ENCODE measurements at regions not wholly inside any gene's neighbourhood (a gene's known extent, or its start where the extent isn't known, plus 50 kb on each side); places are given as distances from the start of the nearest gene placed in this dataset.

DNA sequence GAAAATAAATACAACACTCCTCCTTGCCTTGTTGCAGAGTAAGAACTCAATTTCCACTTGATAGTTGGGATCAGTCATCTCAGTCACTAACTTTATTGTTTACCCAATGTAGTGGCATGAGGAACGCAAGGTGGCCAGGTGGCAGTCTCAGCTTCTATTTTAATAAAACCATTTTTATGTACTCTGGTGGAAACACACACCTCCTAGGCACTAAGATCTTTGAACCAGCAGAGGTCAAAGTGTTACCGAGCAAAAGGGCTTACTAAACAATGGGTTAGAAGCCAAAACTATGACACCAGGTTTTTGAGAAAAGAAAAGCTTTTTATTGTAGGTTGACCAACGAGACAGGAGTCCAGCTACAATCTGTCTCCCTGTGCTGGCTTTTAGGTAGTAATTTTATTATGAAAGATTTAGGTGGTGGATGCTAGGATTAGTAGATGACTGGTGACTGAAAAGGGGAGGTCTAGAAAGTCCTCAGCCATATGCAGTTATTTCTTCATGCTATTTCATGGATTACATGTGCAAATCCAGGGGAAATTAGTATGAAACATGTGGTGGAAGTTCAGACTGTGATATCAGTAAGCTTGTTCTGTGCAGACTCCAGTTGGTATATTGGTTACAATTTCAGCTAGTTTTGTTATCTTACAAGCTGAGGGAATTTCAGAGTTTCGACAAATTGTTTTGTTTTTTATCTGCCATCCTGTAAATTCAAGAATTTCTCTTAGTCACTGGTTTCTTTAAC is 122.3 kb downstream of the PCTP start:
- Mint-ChIP-seq H3K27me3 (peaks cover 0 to 22% (median 5%) of the 10 kb centered on the region in 3 donors), H3K4me1 (no peaks in the 10 kb centered on the region), H3K9me3 (peaks cover 0 to 22% (median 2%) of the 10 kb centered on the region in 7 donors), H3K27ac (peak overlapping the region in 1 of 6 donors; percentile 3), H3K4me3 (no peak overlapping the region), H3K36me3 (no peaks in the 10 kb centered on the region)
- ATAC-seq (ENCODE audit: low read depth in 2 of 2) (no peak), DNase-seq (no peak)

DNA sequence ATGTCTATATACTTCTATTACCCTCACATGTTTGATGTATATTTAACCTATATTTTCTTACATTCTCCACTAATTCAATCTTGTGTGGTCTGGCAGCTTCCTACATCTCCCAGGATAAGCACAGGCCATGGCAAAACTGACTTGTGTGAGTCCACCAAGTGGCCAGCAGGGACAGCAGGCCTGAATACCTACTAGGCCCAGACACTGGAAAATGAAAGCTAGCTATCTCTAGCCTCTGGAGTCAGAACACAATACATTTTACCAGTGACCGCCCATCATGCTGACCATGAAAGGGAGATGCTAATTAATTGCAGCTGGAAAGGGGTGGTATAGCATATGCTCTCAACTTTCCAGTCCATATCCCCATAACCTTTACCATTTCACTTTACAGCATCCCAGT is 132.3 kb downstream of the PCTP start:
- Mint-ChIP-seq H3K4me3 (no peak overlapping the region), H3K9me3 (peaks cover 0 to 1% (median 0%) of the 10 kb centered on the region in 7 donors), H3K27me3 (peaks cover 0 to 8% (median 2%) of the 10 kb centered on the region in 3 donors), H3K27ac (no peak overlapping the region), H3K36me3 (no peaks in the 10 kb centered on the region), H3K4me1 (no peaks in the 10 kb centered on the region)
- DNase-seq: no peak
- ATAC-seq (ENCODE audit: low read depth in 2 of 2): no peak

- peaks cover 0 to 14% (median 7%) of the 10 kb centered on the region in 3 donors for H3K27me3 Mint-ChIP-seq
- peaks cover 0 to 10% (median 0%) of the 10 kb centered on the region in 7 donors for H3K9me3 Mint-ChIP-seq
- ATAC-seq (ENCODE audit: low read depth in 2 of 2): no peak
- no peaks in the 10 kb centered on the region for H3K36me3 Mint-ChIP-seq
- no peak for DNase-seq
- H3K4me3 Mint-ChIP-seq: no peak overlapping the region
- no peak overlapping the region for H3K27ac Mint-ChIP-seq
- H3K4me1 Mint-ChIP-seq: no peaks in the 10 kb centered on the region
Measured at GRCh38 chr17:55887531-55887930, 136.7 kb downstream of the PCTP start.

DNA sequence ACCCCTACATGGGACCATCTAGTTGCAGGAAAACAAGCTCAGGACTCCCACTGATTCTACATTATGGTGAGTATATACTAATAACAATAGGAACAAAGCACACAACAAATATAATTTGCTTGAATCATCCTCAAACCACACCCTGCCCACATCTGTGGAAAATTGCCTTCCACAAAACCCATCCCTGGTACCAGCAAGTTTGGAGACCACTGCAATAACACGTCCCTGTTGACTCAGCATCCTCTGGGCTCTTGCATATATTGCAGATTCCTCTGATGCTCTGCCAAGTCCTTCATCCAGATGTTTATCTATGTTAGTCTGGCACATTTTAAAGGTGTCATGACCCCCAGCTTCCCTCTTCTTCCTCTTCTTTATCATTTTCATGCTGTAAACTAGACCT is 138.4 kb downstream of the PCTP start:
- H3K4me3 Mint-ChIP-seq: no peak overlapping the region
- peaks cover 0 to 10% (median 3%) of the 10 kb centered on the region in 7 donors for H3K9me3 Mint-ChIP-seq
- H3K4me1 Mint-ChIP-seq: no peaks in the 10 kb centered on the region
- H3K27me3 Mint-ChIP-seq: peaks cover 5 to 14% (median 7%) of the 10 kb centered on the region in 3 donors
- DNase-seq (no peak), ATAC-seq (ENCODE audit: low read depth in 2 of 2) (no peak)
- no peaks in the 10 kb centered on the region for H3K36me3 Mint-ChIP-seq
- H3K27ac Mint-ChIP-seq: no peak overlapping the region

DNA sequence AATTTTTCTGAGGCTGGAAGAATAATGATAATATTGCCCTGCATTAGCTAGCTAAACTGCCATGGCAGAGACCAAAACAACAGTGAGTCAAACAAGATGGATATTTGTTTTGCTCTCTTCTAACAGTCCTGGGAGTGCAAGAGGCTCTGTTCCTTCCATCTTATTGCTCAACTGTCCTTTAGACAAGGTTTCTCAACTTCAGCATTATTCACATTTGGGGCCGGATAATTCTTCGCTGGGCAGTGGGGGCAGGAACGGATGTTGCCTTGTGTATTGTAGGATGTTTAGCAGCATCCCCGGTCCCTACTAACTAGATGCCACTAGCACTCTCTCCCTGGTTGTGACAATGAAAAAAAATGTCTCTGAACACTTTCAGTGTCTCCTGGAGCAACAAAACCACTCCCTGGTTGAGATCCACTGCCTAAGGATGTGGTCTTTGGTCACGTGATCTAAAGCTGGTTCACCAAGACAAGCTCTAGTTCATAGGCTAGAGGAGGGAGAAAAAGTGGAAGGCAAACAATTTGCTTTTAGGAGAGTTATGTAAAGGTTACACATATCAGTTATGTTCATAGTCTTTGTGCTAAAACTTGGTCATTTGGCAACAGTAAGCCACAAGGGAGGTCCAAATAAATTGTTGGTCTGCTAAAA is 144.4 kb downstream of the PCTP start:
- peaks cover 0 to 5% (median 4%) of the 10 kb centered on the region in 7 donors for H3K9me3 Mint-ChIP-seq
- no peak for DNase-seq
- H3K36me3 Mint-ChIP-seq: no peaks in the 10 kb centered on the region
- H3K4me3 Mint-ChIP-seq: no peak overlapping the region
- H3K27me3 Mint-ChIP-seq: peaks cover 5 to 9% (median 7%) of the 10 kb centered on the region in 3 donors
- H3K4me1 Mint-ChIP-seq: no peaks in the 10 kb centered on the region
- no peak overlapping the region for H3K27ac Mint-ChIP-seq
- ATAC-seq (ENCODE audit: low read depth in 2 of 2): no peak

- no peaks in the 10 kb centered on the region for H3K36me3 Mint-ChIP-seq
- no peak overlapping the region for H3K4me3 Mint-ChIP-seq
- H3K27me3 Mint-ChIP-seq: peaks cover 0 to 5% (median 0%) of the 10 kb centered on the region in 3 donors
Measured at GRCh38 chr17:55897301-55897700, 146.4 kb downstream of the PCTP start.

GRCh38 chr17:55898195-55898594 is 147.3 kb downstream of the PCTP start:
- Mint-ChIP-seq H3K4me3 (no peak overlapping the region), H3K36me3 (no peaks in the 10 kb centered on the region), H3K27ac (no peak overlapping the region), H3K27me3 (peaks cover 0 to 5% (median 2%) of the 10 kb centered on the region in 3 donors), H3K9me3 (peaks cover 0 to 3% (median 0%) of the 10 kb centered on the region in 7 donors), H3K4me1 (no peaks in the 10 kb centered on the region)
- ATAC-seq (ENCODE audit: low read depth in 2 of 2): no peak
- DNase-seq: no peak

More at GRCh38 chr17:55897301-55897700, 146.4 kb downstream of the PCTP start:
- DNase-seq (no peak), ATAC-seq (ENCODE audit: low read depth in 2 of 2) (no peak)
- H3K9me3 Mint-ChIP-seq: peaks cover 0 to 4% (median 0%) of the 10 kb centered on the region in 7 donors
- H3K4me1 Mint-ChIP-seq: no peaks in the 10 kb centered on the region
- no peak overlapping the region for H3K27ac Mint-ChIP-seq

GRCh38 chr17:55900188-55900587 is 149.3 kb downstream of the PCTP start:
- Mint-ChIP-seq H3K9me3 (no peaks in the 10 kb centered on the region), H3K36me3 (no peaks in the 10 kb centered on the region), H3K27ac (no peak overlapping the region), H3K4me3 (no peak overlapping the region), H3K4me1 (no peaks in the 10 kb centered on the region), H3K27me3 (peaks cover 0 to 5% (median 0%) of the 10 kb centered on the region in 3 donors)
- no peak for ATAC-seq (ENCODE audit: low read depth in 2 of 2)
- no peak for DNase-seq

DNA sequence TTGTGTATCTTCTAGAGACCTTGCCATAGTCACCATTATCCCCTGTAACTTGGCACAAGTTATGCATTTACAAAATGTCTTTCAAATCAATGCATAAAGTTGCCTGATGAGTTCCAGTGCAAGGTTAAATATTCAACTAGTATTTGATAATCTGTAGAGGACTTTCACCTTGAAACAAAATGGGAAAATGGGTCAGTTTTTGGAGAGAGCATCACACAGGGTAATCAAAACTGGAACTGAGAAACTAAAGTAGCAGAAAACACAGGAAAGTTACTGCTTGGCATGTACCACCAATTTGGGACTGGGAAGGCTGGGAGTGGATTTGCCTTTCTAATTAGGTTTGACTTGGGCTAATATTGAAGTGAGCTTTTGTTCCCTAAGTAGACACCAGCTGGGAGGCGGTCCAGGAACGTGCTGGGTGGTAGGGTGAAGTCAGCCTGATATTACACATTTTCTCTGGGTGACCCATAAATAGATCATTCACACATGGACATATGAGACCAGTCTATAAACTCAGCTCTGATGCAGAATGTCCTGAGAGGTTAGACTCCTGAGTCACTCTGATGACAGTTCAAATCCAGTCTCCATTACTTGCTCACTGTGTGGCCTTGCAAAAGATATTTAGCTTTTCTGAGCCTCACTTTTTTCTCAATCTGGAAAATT is 152.3 kb downstream of the PCTP start:
- no peak for ATAC-seq (ENCODE audit: low read depth in 2 of 2)
- H3K27ac Mint-ChIP-seq: no peak overlapping the region
- no peak for DNase-seq
- H3K36me3 Mint-ChIP-seq: no peaks in the 10 kb centered on the region
- no peak overlapping the region for H3K4me3 Mint-ChIP-seq
- H3K27me3 Mint-ChIP-seq: peaks cover 0 to 5% (median 3%) of the 10 kb centered on the region in 3 donors
- no peaks in the 10 kb centered on the region for H3K4me1 Mint-ChIP-seq
- no peaks in the 10 kb centered on the region for H3K9me3 Mint-ChIP-seq

- peak overlapping the region in 1 of 6 donors; percentile 71 for H3K27ac Mint-ChIP-seq
- H3K4me3 Mint-ChIP-seq: peak overlapping the region in 1 of 8 donors; percentile 73
- ATAC-seq (ENCODE audit: low read depth in 2 of 2): no peak
- peaks cover 0 to 6% (median 2%) of the 10 kb centered on the region in 7 donors for H3K9me3 Mint-ChIP-seq
- DNase-seq: no peak
- peaks cover 12 to 20% (median 18%) of the 10 kb centered on the region in 3 donors for H3K27me3 Mint-ChIP-seq
- H3K4me1 Mint-ChIP-seq: no peaks in the 10 kb centered on the region
- no peaks in the 10 kb centered on the region for H3K36me3 Mint-ChIP-seq
Measured at GRCh38 chr17:55909776-55910175, 158.9 kb downstream of the PCTP start.

- Mint-ChIP-seq H3K36me3 (no peaks in the 10 kb centered on the region), H3K9me3 (peaks cover 0 to 6% (median 2%) of the 10 kb centered on the region in 7 donors), H3K4me3 (no peak overlapping the region), H3K27ac (no peak overlapping the region), H3K4me1 (no peaks in the 10 kb centered on the region), H3K27me3 (peaks cover 12 to 22% (median 20%) of the 10 kb centered on the region in 3 donors)
- no peak for DNase-seq
- no peak for ATAC-seq (ENCODE audit: low read depth in 2 of 2)
Measured at GRCh38 chr17:55911186-55911585, 160.3 kb downstream of the PCTP start.

DNA sequence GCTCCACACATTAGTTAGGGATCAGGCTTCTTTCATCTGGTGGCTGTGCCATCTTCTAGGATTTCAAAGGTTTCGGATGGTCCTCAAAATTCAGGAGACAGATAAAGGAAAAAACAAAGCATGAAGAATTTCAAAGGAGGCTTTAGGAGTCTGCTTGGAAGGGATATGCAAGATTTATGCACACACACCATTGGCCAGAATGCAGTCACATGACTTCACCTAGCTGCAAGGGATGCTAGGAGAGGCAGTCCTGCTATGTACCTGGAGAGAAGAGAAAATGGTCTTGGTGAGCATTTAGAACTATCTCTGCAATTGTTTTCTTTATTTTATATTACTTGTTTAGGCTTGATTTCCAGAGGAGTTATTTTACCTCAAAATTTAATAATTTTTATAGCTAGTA is 174.6 kb downstream of the PCTP start:
- DNase-seq (no peak), ATAC-seq (ENCODE audit: low read depth in 2 of 2) (no peak)
- Mint-ChIP-seq H3K27ac (no peak overlapping the region), H3K4me3 (no peak overlapping the region), H3K27me3 (no peaks in the 10 kb centered on the region), H3K36me3 (no peaks in the 10 kb centered on the region), H3K9me3 (peaks cover 0 to 20% (median 2%) of the 10 kb centered on the region in 7 donors), H3K4me1 (no peaks in the 10 kb centered on the region)

DNA sequence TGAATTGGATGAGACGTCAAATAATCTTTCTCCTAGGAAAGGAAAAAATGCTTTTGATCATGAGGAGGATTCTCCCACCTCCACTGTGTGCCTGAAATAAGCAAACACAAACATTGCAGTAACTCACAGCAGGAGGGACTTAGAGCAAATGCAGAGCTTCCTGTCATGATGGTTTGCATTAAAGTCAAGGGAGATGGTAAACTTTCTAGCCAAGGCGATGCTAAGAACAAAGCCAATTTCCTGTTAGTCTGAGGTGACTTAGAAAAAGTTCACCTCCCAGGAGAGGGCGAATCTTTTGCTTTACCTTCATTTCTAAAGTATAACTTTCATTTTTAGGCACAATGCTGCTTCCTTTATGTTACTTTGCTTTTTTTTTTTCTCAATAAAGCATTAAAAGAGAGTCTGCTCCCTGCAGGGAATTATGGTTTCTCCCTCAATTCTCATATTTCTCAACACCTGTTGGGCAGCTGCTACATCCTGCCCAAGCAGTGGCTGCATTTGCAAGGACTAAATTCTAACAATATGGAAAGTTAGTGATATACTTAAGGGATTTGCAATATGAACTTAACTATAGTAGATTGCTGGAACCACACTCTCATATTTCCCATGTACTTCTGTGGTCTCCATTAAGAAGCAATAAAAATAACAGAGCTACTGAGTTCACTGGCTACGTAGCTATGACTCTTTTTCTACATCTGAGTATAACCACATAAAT is 175.6 kb downstream of the PCTP start:
- H3K36me3 Mint-ChIP-seq: no peaks in the 10 kb centered on the region
- H3K27me3 Mint-ChIP-seq: no peaks in the 10 kb centered on the region
- ATAC-seq (ENCODE audit: low read depth in 2 of 2) (no peak), DNase-seq (no peak)
- H3K9me3 Mint-ChIP-seq: peaks cover 0 to 20% (median 2%) of the 10 kb centered on the region in 7 donors
- H3K27ac Mint-ChIP-seq: no peak overlapping the region
- H3K4me3 Mint-ChIP-seq: no peak overlapping the region
- no peaks in the 10 kb centered on the region for H3K4me1 Mint-ChIP-seq

Measured in naive B cell (primary cell).